OCI-LY3 (cell line): ENCODE measurements at regions not wholly inside any gene's neighbourhood (a gene's known extent, or its start where the extent isn't known, plus 50 kb on each side); places are given as distances from the start of the nearest gene placed in this dataset.

ENCODE experiments used
- H2AFZ ChIP-seq: fragments of 200-600, 300-600 bp; shearing (Covaris generic); 2 replicates; pipeline ENCODE4 v1.6.0; 2014; ENCODE audit warnings: antibody characterized with exemption, low read depth, low read length
- H3K27ac ChIP-seq: fragments of 200-600, 300-600 bp; sonication (generic); 2 replicates; pipeline ENCODE4 v1.5.1; 2014; ENCODE audit warnings: mild to moderate bottlenecking, low read length, moderate library complexity, mixed read lengths
- H3K27me3 ChIP-seq: fragments of 200-600, 300-600 bp; sonication (generic); 2 replicates; pipeline ENCODE4 v1.6.1; 2014; ENCODE audit warnings: low read depth, low read length, mixed read lengths
- H3K36me3 ChIP-seq: fragments of 200-600, 300-600 bp; sonication (generic); replicated peaks from 2 replicates; pipeline ENCODE3; 2014; ENCODE audit warnings: low read depth, low read length, mixed read lengths
- H3K4me1 ChIP-seq: fragments of 300-600, 200-600 bp; sonication (generic); 2 replicates; pipeline ENCODE4 v1.6.1; 2014; ENCODE audit warnings: low read length, mixed read lengths
- H3K4me2 ChIP-seq: fragments of 200-600, 300-600 bp; sonication (generic); 2 replicates; pipeline ENCODE4 v1.6.1; 2014; ENCODE audit warnings: low read length, mixed read lengths
- H3K4me3 ChIP-seq: fragments of 300-600, 200-600 bp; sonication (generic); 2 replicates; pipeline ENCODE4 v1.5.1; 2014; ENCODE audit warnings: antibody characterized with exemption, mild to moderate bottlenecking, low read length, moderate library complexity
- H3K79me2 ChIP-seq: fragments of 300-600, 200-600 bp; shearing (Covaris generic); 2 replicates; pipeline ENCODE4 v1.6.1; 2014; ENCODE audit warnings: mild to moderate bottlenecking, low read length, mixed read lengths
- H3K9ac ChIP-seq: fragments of 300-600, 200-600 bp; shearing (Covaris generic); 2 replicates; pipeline ENCODE4 v1.6.0; 2014; ENCODE audit warnings: mild to moderate bottlenecking, low read length, moderate library complexity
- H3K9me3 ChIP-seq: fragments of 200-600, 300-600 bp; shearing (Covaris generic); 2 replicates; pipeline ENCODE4 v1.6.1; 2014; ENCODE audit warnings: low read length, mixed read lengths; ENCODE audit not compliant: insufficient read depth
- H4K20me1 ChIP-seq: fragments of 200-600, 300-600 bp; sonication (generic); 2 replicates; pipeline ENCODE4 v1.6.1; 2016; ENCODE audit warnings: low read length, mixed read lengths; ENCODE audit not compliant: insufficient read depth
- EZH2phosphoT487 ChIP-seq: fragments of 200-600 bp; shearing (Covaris generic); IDR thresholded peaks from 2 replicates; pipeline ENCODE4 v1.6.1; 2018; ENCODE audit warnings: antibody characterized with exemption, mixed run types, low read depth
- TF ChIP-seq, protein P1 (sequence below): fragments of 200-600, 300-600 bp; sonication (generic); IDR thresholded peaks from 2 replicates; pipeline ENCODE4 v1.5.1; 2014; ENCODE audit warnings: antibody characterized with exemption, low read length, low read depth

DNA sequence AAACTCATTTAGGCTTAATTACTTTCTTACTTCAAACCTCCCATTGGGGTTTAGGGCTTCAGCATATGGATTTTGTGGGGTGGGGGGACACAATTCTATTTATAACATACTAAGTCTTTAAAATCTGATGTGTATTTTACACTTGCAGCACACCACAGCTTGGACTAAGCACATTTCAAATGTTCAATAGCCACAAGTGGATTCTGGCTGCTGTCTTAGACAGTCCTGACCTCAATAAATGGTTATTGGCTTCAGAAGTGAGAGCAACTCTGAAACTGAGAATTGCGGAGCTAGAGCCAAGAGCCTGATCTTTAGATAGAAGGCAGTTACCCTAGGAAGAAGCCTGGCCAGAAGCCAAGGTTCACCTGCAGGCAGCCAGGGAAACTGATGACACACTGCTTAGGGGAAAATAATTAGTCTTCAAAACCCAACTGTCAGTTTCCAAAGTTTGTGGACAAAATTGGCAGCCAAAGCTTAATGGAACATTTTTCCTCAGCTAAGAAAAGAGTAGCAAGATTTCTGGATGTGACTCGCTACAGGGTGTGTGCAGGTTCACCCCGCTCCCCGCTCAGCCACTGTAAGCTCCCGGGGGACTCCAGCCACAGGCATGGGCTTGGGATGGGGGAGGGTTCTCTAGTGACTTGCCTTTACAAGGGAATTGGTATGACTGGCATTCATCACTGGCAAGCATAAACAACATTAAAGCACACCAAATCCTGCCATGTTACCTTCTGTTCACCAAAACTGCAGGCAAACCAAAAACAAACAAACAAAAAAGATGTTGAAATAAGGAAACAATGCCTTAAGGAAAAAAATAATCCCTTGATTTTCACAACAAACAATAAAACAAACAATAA is 219.8 kb downstream of the TFAP2A start:
- no peak for TF ChIP-seq EZH2phosphoT487
- TF ChIP-seq, protein P1, sequence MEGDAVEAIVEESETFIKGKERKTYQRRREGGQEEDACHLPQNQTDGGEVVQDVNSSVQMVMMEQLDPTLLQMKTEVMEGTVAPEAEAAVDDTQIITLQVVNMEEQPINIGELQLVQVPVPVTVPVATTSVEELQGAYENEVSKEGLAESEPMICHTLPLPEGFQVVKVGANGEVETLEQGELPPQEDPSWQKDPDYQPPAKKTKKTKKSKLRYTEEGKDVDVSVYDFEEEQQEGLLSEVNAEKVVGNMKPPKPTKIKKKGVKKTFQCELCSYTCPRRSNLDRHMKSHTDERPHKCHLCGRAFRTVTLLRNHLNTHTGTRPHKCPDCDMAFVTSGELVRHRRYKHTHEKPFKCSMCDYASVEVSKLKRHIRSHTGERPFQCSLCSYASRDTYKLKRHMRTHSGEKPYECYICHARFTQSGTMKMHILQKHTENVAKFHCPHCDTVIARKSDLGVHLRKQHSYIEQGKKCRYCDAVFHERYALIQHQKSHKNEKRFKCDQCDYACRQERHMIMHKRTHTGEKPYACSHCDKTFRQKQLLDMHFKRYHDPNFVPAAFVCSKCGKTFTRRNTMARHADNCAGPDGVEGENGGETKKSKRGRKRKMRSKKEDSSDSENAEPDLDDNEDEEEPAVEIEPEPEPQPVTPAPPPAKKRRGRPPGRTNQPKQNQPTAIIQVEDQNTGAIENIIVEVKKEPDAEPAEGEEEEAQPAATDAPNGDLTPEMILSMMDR = no peak
- Histone ChIP-seq H3K9ac (no peak overlapping the region), H3K4me2 (no peak overlapping the region), H3K4me1 (no peaks in the 10 kb centered on the region), H3K79me2 (no peaks in the 10 kb centered on the region), H3K27ac (no peak overlapping the region), H2AFZ (no peak overlapping the region), H3K4me3 (no peak overlapping the region), H3K27me3 (no peaks in the 10 kb centered on the region), H4K20me1 (no peaks in the 10 kb centered on the region), H3K9me3 (no peaks in the 10 kb centered on the region), H3K36me3 (no peaks in the 10 kb centered on the region)

- H3K4me3 ChIP-seq = no peak overlapping the region
- TF ChIP-seq, protein P1 = no peak
- TF ChIP-seq EZH2phosphoT487 = no peak
- no peak overlapping the region for H3K9ac ChIP-seq
These were observed 221.6 kb downstream of the TFAP2A start for GRCh38 chr6:10193321-10193720.

DNA sequence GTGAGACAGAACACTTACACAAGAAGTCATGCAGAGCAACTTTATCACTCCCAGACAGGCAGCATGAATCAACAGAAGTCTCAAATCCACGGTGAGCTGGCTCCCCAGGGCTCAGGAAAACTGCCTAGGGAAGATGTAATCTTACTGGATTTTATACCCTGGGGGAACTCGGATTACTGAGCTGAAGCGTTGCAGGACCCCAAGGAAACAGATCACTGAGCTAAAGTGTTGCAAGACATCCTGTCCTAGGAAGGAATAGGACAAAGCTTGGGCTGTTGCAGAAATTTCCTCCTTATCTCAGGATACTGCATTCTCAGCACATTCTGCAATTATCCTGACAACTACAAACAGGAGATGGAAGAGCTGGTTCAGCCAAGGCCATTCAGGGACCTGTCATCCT is 224.8 kb downstream of the TFAP2A start:
- Histone ChIP-seq H3K27me3 (no peaks in the 10 kb centered on the region), H3K27ac (no peak overlapping the region), H3K4me1 (no peaks in the 10 kb centered on the region), H3K4me3 (no peak overlapping the region), H4K20me1 (no peaks in the 10 kb centered on the region), H2AFZ (no peak overlapping the region), H3K9ac (no peak overlapping the region), H3K4me2 (no peak overlapping the region), H3K36me3 (no peaks in the 10 kb centered on the region), H3K9me3 (no peaks in the 10 kb centered on the region), H3K79me2 (no peaks in the 10 kb centered on the region)
- TF ChIP-seq, protein P1 = no peak
- no peak for TF ChIP-seq EZH2phosphoT487

More at GRCh38 chr6:10193321-10193720, 221.6 kb downstream of the TFAP2A start:
- no peaks in the 10 kb centered on the region for H3K4me1 ChIP-seq
- H2AFZ ChIP-seq = no peak overlapping the region
- H4K20me1 ChIP-seq = no peaks in the 10 kb centered on the region
- no peak overlapping the region for H3K27ac ChIP-seq
- no peaks in the 10 kb centered on the region for H3K27me3 ChIP-seq
- no peaks in the 10 kb centered on the region for H3K36me3 ChIP-seq
- H3K9me3 ChIP-seq = no peaks in the 10 kb centered on the region
- no peaks in the 10 kb centered on the region for H3K79me2 ChIP-seq
- no peak overlapping the region for H3K4me2 ChIP-seq

- H3K27ac ChIP-seq = no peak overlapping the region
- H3K4me3 ChIP-seq = no peak overlapping the region
- no peaks in the 10 kb centered on the region for H3K9me3 ChIP-seq
- TF ChIP-seq EZH2phosphoT487 = no peak
- TF ChIP-seq, protein P1 = no peak
- H3K27me3 ChIP-seq = no peaks in the 10 kb centered on the region
- H3K36me3 ChIP-seq = no peaks in the 10 kb centered on the region
- no peak overlapping the region for H2AFZ ChIP-seq
- H4K20me1 ChIP-seq = no peaks in the 10 kb centered on the region
- H3K79me2 ChIP-seq = no peaks in the 10 kb centered on the region
- H3K9ac ChIP-seq = no peak overlapping the region
- H3K4me2 ChIP-seq = no peak overlapping the region
- H3K4me1 ChIP-seq = no peaks in the 10 kb centered on the region
These were observed 230.3 kb downstream of the TFAP2A start for GRCh38 chr6:10184371-10185227.
